ENCODE measurements at regions not wholly inside any gene's neighbourhood (a gene's known extent, or its start where the extent isn't known, plus 50 kb on each side); places are given as distances from the start of the nearest gene placed in this dataset.
A peak's percentile ranks its signal among the peaks of the same experiment; 100 is the strongest.

DNA sequence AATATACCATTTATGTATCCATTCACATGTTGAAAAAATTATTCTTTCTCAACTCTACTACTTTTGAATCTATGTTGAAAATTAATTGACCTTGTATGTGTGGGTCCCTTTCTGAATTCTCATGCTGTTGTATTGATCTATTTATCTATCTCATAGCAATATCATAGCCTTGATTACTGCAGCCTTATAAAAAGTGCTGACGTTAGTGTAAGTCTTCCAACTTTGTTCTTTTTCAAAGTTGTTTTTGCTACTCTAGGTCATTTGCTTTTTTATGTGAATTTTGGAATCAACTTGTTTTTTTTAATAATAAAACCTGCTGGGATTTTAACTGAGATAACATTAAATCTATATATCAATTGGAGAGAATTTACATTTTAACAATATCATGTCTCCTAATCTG lies 52.2 kb upstream of the PAX3 start:
- Histone ChIP-seq H3K27me3 (no peaks in the 10 kb centered on the region), H3K4me1 (no peaks in the 10 kb centered on the region), H3K4me3 (no peak overlapping the region), H3K27ac (no peak overlapping the region), H3K36me3 (no peaks in the 10 kb centered on the region), H3K9me3 (no peaks in the 10 kb centered on the region)
- TF ChIP-seq CTCF (IDR thresholded peaks at IDR 0.05 in 4 of 5, conservative IDR thresholded peaks at IDR 0.05 in 1 of 5) (no peak), POLR2A (IDR thresholded peaks at IDR 0.05) (no peak)
- DNase-seq (no peak), ATAC-seq (no peak)
- in situ Hi-C loops (cut with MboI; ENCODE audit: low sequenced_read_pairs in 4 of 4) (no loop called here), intact Hi-C loops (cut with DNase I; ENCODE audit: low total_unique reads) (no loop called here)

- Histone ChIP-seq H3K4me1 (no peaks in the 10 kb centered on the region), H3K9me3 (no peaks in the 10 kb centered on the region), H3K27me3 (no peaks in the 10 kb centered on the region), H3K36me3 (no peaks in the 10 kb centered on the region), H3K27ac (no peak overlapping the region), H3K4me3 (no peak overlapping the region)
- intact Hi-C loops (cut with DNase I; ENCODE audit: low total_unique reads), result no loop called here
- DNase-seq (no peak), ATAC-seq (no peak)
- TF ChIP-seq CTCF (IDR thresholded peaks at IDR 0.05 in 4 of 5, conservative IDR thresholded peaks at IDR 0.05 in 1 of 5) (no peak), POLR2A (IDR thresholded peaks at IDR 0.05) (no peak)
- in situ Hi-C loops (cut with MboI; ENCODE audit: low sequenced_read_pairs in 4 of 4), result no loop called here
Measured at GRCh38 chr2:222352981-222353380, 54.2 kb upstream of the PAX3 start.

DNA sequence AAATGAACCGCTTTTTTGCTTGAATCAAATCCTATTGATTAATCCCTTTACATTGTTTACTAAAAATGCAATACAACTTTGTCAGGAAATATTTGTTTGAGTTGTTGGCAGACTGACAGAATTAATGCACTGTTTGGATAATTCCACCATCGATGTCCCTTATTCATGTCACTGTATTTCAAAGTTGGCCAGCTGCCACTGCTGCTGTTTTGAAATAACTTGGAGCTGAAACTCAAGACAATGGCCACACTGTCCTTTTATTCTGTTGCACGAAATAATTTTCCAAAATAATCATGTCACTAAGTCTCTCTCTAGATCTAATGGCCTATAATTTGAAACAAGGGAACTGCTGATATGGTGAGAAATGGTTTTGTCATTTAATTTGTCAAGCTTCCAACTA lies 55.2 kb upstream of the PAX3 start:
- ATAC-seq (no peak), DNase-seq (no peak)
- H3K4me1 ChIP-seq, result no peaks in the 10 kb centered on the region
- H3K27me3 ChIP-seq, result no peaks in the 10 kb centered on the region
- H3K27ac ChIP-seq, result no peak overlapping the region
- H3K4me3 ChIP-seq, result no peak overlapping the region
- no peaks in the 10 kb centered on the region for H3K9me3 ChIP-seq
- in situ Hi-C loops (cut with MboI; ENCODE audit: low sequenced_read_pairs in 4 of 4) (no loop called here), intact Hi-C loops (cut with DNase I; ENCODE audit: low total_unique reads) (no loop called here)
- TF ChIP-seq CTCF (IDR thresholded peaks at IDR 0.05 in 4 of 5, conservative IDR thresholded peaks at IDR 0.05 in 1 of 5) (no peak), POLR2A (IDR thresholded peaks at IDR 0.05) (no peak)
- H3K36me3 ChIP-seq, result no peaks in the 10 kb centered on the region

- Histone ChIP-seq H3K4me3 (no peak overlapping the region), H3K9me3 (no peaks in the 10 kb centered on the region), H3K36me3 (no peaks in the 10 kb centered on the region), H3K4me1 (no peaks in the 10 kb centered on the region), H3K27ac (no peak overlapping the region), H3K27me3 (no peaks in the 10 kb centered on the region)
- DNase-seq (no peak), ATAC-seq (peak in 1 of 2 donors; percentile 30)
- TF ChIP-seq POLR2A (IDR thresholded peaks at IDR 0.05), result no peak
- TF ChIP-seq CTCF (IDR thresholded peaks at IDR 0.05 in 4 of 5, conservative IDR thresholded peaks at IDR 0.05 in 1 of 5), result no peak
- in situ Hi-C loops (cut with MboI; ENCODE audit: low sequenced_read_pairs in 4 of 4), result no loop called here
- intact Hi-C loops (cut with DNase I; ENCODE audit: low total_unique reads), result no loop called here
Measured at GRCh38 chr2:222355860-222356259, 57.1 kb upstream of the PAX3 start.

DNA sequence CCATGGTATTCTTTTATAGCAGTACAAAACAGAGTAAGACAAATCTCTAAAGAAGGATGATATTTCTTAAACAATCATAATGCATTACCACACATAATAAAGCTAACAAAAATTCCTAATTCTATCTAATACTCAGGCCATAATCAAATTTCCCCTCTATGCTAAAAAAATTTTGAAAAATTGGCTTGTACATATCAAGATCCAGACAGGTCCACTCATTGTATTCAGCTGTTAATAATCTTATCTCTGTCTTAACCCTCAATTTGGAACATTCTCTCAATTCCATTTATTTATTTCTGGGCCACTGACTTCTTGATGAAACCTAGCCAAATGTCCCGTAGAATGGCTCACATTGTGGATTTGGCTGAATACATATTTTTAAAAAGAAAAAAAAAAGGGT lies 59.1 kb upstream of the PAX3 start:
- H3K4me3 ChIP-seq, result no peak overlapping the region
- H3K9me3 ChIP-seq, result no peaks in the 10 kb centered on the region
- H3K4me1 ChIP-seq, result no peaks in the 10 kb centered on the region
- in situ Hi-C loops (cut with MboI; ENCODE audit: low sequenced_read_pairs in 4 of 4), result no loop called here
- H3K27me3 ChIP-seq, result no peaks in the 10 kb centered on the region
- TF ChIP-seq POLR2A (IDR thresholded peaks at IDR 0.05) (no peak), CTCF (IDR thresholded peaks at IDR 0.05 in 4 of 5, conservative IDR thresholded peaks at IDR 0.05 in 1 of 5) (no peak)
- no peaks in the 10 kb centered on the region for H3K36me3 ChIP-seq
- intact Hi-C loops (cut with DNase I; ENCODE audit: low total_unique reads), result no loop called here
- H3K27ac ChIP-seq, result no peak overlapping the region
- ATAC-seq (no peak), DNase-seq (no peak)
